ENCODE measurements at regions not wholly inside any gene's neighbourhood (a gene's known extent, or its start where the extent isn't known, plus 50 kb on each side); places are given as distances from the start of the nearest gene placed in this dataset.
"Not testable (repeated sequence)": the region's sequence is repeated elsewhere in the genome, so short reads cannot be mapped to it uniquely, and the experiment has no call there.

- no peak for DNase-seq (ENCODE audit: low spot score)
Measured at GRCh38 chr18:77373730-77374445, 124.2 kb downstream of the GALR1 start.

- DNase-seq (ENCODE audit: low spot score) = no peak
Measured at GRCh38 chr18:77374446-77374805, 124.8 kb downstream of the GALR1 start.

- DNase-seq (ENCODE audit: low spot score) = peak; percentile 4
Measured at GRCh38 chr18:77376043-77376732, 126.5 kb downstream of the GALR1 start.

GRCh38 chr18:77376733-77377094 is 127.1 kb downstream of the GALR1 start:
- no peak for DNase-seq (ENCODE audit: low spot score)

GRCh38 chr18:77377813-77378212 is 128.2 kb downstream of the GALR1 start:
- no peak for DNase-seq (ENCODE audit: low spot score)

GRCh38 chr18:77379976-77380509 is 130.4 kb downstream of the GALR1 start:
- DNase-seq (ENCODE audit: low spot score) = no peak

- DNase-seq (ENCODE audit: low spot score) = no peak
Measured at GRCh38 chr18:77380695-77381094, 131.0 kb downstream of the GALR1 start.

- DNase-seq (ENCODE audit: low spot score) = no peak
Measured at GRCh38 chr18:77392321-77392720, 142.7 kb downstream of the GALR1 start.

- DNase-seq (ENCODE audit: low spot score) = no peak
Measured at GRCh38 chr18:77393519-77393918, 143.9 kb downstream of the GALR1 start.

GRCh38 chr18:77395953-77396352 is 146.3 kb downstream of the GALR1 start:
- no peak for DNase-seq (ENCODE audit: low spot score)

GRCh38 chr18:77397056-77397455 is 147.4 kb downstream of the GALR1 start:
- no peak for DNase-seq (ENCODE audit: low spot score)

GRCh38 chr18:77397617-77398016 is 148.0 kb downstream of the GALR1 start:
- DNase-seq (ENCODE audit: low spot score) = no peak

GRCh38 chr18:77400561-77400960 is 150.9 kb downstream of the GALR1 start:
- DNase-seq (ENCODE audit: low spot score) = no peak

GRCh38 chr18:77401173-77401572 is 151.5 kb downstream of the GALR1 start:
- no peak for DNase-seq (ENCODE audit: low spot score)

GRCh38 chr18:77403969-77404535 is 154.4 kb downstream of the GALR1 start:
- DNase-seq (ENCODE audit: low spot score) = no peak

GRCh38 chr18:77405096-77405495 is 155.4 kb downstream of the GALR1 start:
- no peak for DNase-seq (ENCODE audit: low spot score)

- DNase-seq (ENCODE audit: low spot score) = no peak
Measured at GRCh38 chr18:77407733-77408132, 158.1 kb downstream of the GALR1 start.

- DNase-seq (ENCODE audit: low spot score) = not testable (repeated sequence)
Measured at GRCh38 chr18:77421546-77421945, 171.9 kb downstream of the GALR1 start.

GRCh38 chr18:77422974-77423867 is 173.6 kb downstream of the GALR1 start:
- DNase-seq (ENCODE audit: low spot score) = no peak

GRCh38 chr18:77433076-77433475 is 183.4 kb downstream of the GALR1 start:
- no peak for DNase-seq (ENCODE audit: low spot score)

- no peak for DNase-seq (ENCODE audit: low spot score)
Measured at GRCh38 chr18:77439888-77440287, 190.2 kb downstream of the GALR1 start.

GRCh38 chr18:77442393-77442792 is 192.7 kb downstream of the GALR1 start:
- no peak for DNase-seq (ENCODE audit: low spot score)

Measured in globus pallidus (tissue), 1 donor.